ENCODE measurements at regions not wholly inside any gene's neighbourhood (a gene's known extent, or its start where the extent isn't known, plus 50 kb on each side); places are given as distances from the start of the nearest gene placed in this dataset.

DNA sequence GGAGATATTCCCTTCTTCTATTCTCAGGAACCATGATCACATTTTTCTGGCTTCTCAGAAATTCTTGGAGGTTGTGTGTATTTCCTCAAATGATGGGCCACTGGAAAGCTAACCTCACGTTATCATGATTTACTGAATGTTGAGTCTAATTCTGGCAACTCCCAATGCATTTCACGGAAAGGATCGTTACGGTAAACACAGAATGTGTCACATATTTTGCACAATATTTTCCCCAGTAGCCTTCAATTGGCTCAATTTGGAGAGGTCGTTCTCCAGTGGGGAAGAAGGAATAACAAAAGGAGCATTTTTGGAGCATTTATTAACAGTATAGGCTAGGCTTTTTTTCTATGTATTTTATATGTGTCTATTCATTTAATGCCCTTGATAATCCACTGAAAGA, 450.3 kb downstream of the HAPSTR1 start:
- TF ChIP-seq CTCF (IDR thresholded peaks at IDR 0.05) = no peak
- no peak for TF ChIP-seq POLR2A (IDR thresholded peaks at IDR 0.05)

All from uterus (tissue), 2 donors.